Neutrophil (primary cell): ENCODE measurements at regions not wholly inside any gene's neighbourhood (a gene's known extent, or its start where the extent isn't known, plus 50 kb on each side); places are given as distances from the start of the nearest gene placed in this dataset.
A peak's percentile ranks its signal among the peaks of the same experiment; 100 is the strongest.

Source experiments
- H3K27ac ChIP-seq: fragments of 200-600 bp; sonication (generic); 2 replicates; pipeline ENCODE4 v1.5.1; 2016; ENCODE audit warnings: mild to moderate bottlenecking, moderate library complexity
- H3K27me3 ChIP-seq: fragments of 200-600 bp; sonication (generic); 2 replicates; pipeline ENCODE4 v1.6.0; 2016; ENCODE audit warnings: mild to moderate bottlenecking
- H3K36me3 ChIP-seq: fragments of 200-600 bp; sonication (generic); 2 replicates; pipeline ENCODE4 v1.5.1; 2017
- H3K4me1 ChIP-seq, 2 experiments: fragments of 200-600 bp in 1 of 2; sonication (generic) in 1 of 2; 1 replicate in 1 of 2; 2 replicates in 1 of 2; pipeline versions ENCODE4 v1.5.1 to v1.6.1; 2013 to 2016; ENCODE audit warnings: low read depth in 1 of 2, low read length in 1 of 2, mild to moderate bottlenecking in 1 of 2, moderate library complexity in 1 of 2; ENCODE audit not compliant: control insufficient read depth in 1 of 2, insufficient read depth in 1 of 2
- H3K4me3 ChIP-seq, 2 experiments: fragments of 200-600 bp in 1 of 2; sonication (generic) in 1 of 2; 1 replicate in 1 of 2; 2 replicates in 1 of 2; pipeline ENCODE4 v1.5.1; 2013 to 2016; ENCODE audit warnings: low read depth in 1 of 2, low read length in 1 of 2, mild to moderate bottlenecking in 1 of 2, moderate library complexity in 1 of 2
- H3K9me3 ChIP-seq: fragments of 200-600 bp; sonication (generic); 2 replicates; pipeline ENCODE4 v1.5.1; 2016
- CTCF ChIP-seq: fragments of 200-600 bp; sonication (generic); IDR thresholded peaks from 2 replicates; pipeline ENCODE4 v1.5.1; 2016; ENCODE audit warnings: antibody characterized with exemption

GRCh38 chr5:165201771-165202518 is 1696.5 kb downstream of the MAT2B start:
- H3K4me1 ChIP-seq, result peaks cover 17 to 20% of the 10 kb centered on the region in 2 experiments
- no peak for TF ChIP-seq CTCF

DNA sequence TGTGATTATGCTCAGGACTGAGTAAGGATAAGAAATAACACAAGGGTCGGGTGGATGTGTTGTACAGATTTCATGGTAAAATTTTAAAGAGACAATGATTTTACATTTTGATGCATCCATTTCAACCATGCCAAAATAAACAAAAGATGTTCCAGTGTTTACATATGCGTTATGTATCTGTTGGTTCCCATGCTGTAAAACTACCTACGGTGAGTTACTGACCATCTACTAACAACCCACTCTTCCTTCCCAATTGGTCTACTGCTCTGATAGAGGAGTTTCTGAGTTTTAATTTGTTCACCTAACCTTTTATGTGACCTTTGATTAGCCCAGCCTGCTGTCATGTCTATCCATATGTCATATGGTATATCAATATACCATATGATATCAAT is 1697.1 kb downstream of the MAT2B start:
- no peaks in the 10 kb centered on the region for H3K9me3 ChIP-seq
- peaks cover 23 to 25% of the 10 kb centered on the region in 2 experiments for H3K4me1 ChIP-seq
- no peak overlapping the region for H3K27ac ChIP-seq
- no peaks in the 10 kb centered on the region for H3K27me3 ChIP-seq
- H3K36me3 ChIP-seq, result no peaks in the 10 kb centered on the region
- no peak for TF ChIP-seq CTCF
- H3K4me3 ChIP-seq, result no peak overlapping the region

More at GRCh38 chr5:165201771-165202518, 1696.5 kb downstream of the MAT2B start:
- H3K36me3 ChIP-seq, result no peaks in the 10 kb centered on the region
- H3K9me3 ChIP-seq, result no peaks in the 10 kb centered on the region
- no peak overlapping the region for H3K4me3 ChIP-seq
- H3K27me3 ChIP-seq, result no peaks in the 10 kb centered on the region
- H3K27ac ChIP-seq, result no peak overlapping the region

DNA sequence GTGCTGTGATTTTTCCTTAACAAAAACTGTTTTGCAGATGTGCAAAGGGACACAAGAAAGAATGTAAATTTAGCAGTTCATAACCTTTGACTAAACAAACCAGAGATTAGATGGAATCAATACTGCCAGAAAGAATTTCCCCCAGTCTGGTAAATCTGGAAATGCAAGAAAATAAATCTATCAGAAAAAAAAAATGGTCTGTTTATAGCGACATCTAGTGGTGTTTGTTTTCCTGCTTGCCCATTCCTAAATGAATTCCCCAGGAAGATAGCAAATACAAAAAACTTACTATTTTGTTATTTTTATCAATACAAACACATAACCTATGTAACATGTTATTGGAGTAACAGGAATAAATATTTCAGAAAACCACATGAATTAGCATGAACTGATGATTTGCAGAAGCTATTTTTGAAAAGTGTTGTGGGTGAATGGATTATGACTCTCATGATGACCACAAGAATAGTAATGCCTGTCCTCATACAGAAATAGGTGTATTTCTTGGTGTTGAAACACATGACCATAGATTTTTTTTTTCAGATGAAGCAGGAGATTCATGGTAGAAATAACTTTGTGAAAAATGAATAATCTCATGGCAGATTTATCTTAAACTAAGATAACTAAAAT is 1703.8 kb downstream of the MAT2B start:
- peak; percentile 23 for TF ChIP-seq CTCF

DNA sequence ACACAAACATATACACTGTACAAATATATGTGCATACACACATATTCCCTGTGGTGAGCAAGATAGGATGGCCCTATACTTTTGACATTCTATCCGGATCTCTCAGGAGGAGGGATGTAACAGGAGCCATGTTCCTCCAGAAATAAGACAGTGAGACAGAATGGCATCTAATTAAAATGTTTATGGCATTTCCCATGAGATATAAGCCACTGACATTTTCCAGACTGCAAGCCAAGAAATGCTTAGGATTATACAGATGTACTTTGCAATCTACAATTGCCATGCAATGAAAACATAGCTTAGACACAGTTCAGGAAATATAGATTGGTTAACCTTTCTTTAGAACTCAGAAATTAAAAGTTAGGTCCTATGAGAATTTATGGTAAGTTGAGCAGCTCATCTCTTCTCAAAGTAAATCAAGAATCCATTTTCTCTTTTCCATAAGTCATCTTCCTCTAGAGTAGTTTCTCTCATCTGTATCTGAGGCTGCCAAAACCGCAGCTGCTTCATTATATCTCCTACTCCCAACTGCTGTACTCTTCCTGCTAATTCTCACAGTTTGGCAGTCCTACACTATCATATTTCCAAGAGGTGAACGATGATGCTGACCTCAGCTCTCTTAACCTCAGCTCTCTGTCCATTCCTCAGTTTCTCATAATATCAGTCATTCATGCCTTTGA is 1719.1 kb downstream of the MAT2B start:
- H3K36me3 ChIP-seq, result no peaks in the 10 kb centered on the region
- no peak overlapping the region for H3K27ac ChIP-seq
- H3K9me3 ChIP-seq, result no peaks in the 10 kb centered on the region
- no peak for TF ChIP-seq CTCF
- peaks cover 33 to 36% of the 10 kb centered on the region in 2 experiments for H3K4me1 ChIP-seq
- H3K4me3 ChIP-seq, result no peak overlapping the region
- H3K27me3 ChIP-seq, result no peaks in the 10 kb centered on the region

More for the DNA sequence above, 1703.8 kb downstream of the MAT2B start:
- Histone ChIP-seq H3K27ac (no peak overlapping the region), H3K9me3 (no peaks in the 10 kb centered on the region), H3K4me1 (peaks cover 43 to 44% of the 10 kb centered on the region in 2 experiments), H3K36me3 (no peaks in the 10 kb centered on the region), H3K27me3 (no peaks in the 10 kb centered on the region), H3K4me3 (no peak overlapping the region)

- peaks cover 13 to 18% of the 10 kb centered on the region in 2 experiments for H3K4me1 ChIP-seq
- H3K36me3 ChIP-seq, result no peaks in the 10 kb centered on the region
- TF ChIP-seq CTCF, result no peak
- H3K9me3 ChIP-seq, result no peaks in the 10 kb centered on the region
- no peak overlapping the region for H3K27ac ChIP-seq
- H3K4me3 ChIP-seq, result no peak overlapping the region
- H3K27me3 ChIP-seq, result no peaks in the 10 kb centered on the region
These were observed 1722.1 kb downstream of the MAT2B start for GRCh38 chr5:165227515-165227914.
